ENCODE measurements at regions not wholly inside any gene's neighbourhood (a gene's known extent, or its start where the extent isn't known, plus 50 kb on each side); places are given as distances from the start of the nearest gene placed in this dataset.
"Not testable (repeated sequence)": the region's sequence is repeated elsewhere in the genome, so short reads cannot be mapped to it uniquely, and the experiment has no call there.

GRCh38 chr15:62413786-62414185 is 248.7 kb upstream of the C2CD4B start:
- DNase-seq: no peak

- no peak for DNase-seq
These were observed 250.4 kb upstream of the C2CD4B start for GRCh38 chr15:62415498-62415897.

GRCh38 chr15:62416526-62416925 is 251.4 kb upstream of the C2CD4B start:
- DNase-seq: no peak

GRCh38 chr15:62417439-62417838 is 252.4 kb upstream of the C2CD4B start:
- DNase-seq: no peak

GRCh38 chr15:62418496-62418895 is 253.4 kb upstream of the C2CD4B start:
- not testable (repeated sequence) for DNase-seq

GRCh38 chr15:62419192-62419591 is 254.1 kb upstream of the C2CD4B start:
- DNase-seq: no peak

GRCh38 chr15:62420371-62420770 is 255.3 kb upstream of the C2CD4B start:
- DNase-seq: not testable (repeated sequence)

- DNase-seq: no peak
These were observed 256.2 kb upstream of the C2CD4B start for GRCh38 chr15:62421289-62421688.

GRCh38 chr15:62426387-62426956 is 261.4 kb upstream of the C2CD4B start:
- no peak for DNase-seq

GRCh38 chr15:62428259-62428658 is 263.2 kb upstream of the C2CD4B start:
- no peak for DNase-seq

- DNase-seq: peak; percentile 51
These were observed 263.9 kb upstream of the C2CD4B start for GRCh38 chr15:62428851-62429598.

- DNase-seq: no peak
These were observed 265.0 kb upstream of the C2CD4B start for GRCh38 chr15:62430056-62430455.

GRCh38 chr15:62430552-62430951 is 265.5 kb upstream of the C2CD4B start:
- no peak for DNase-seq

GRCh38 chr15:62431008-62431797 is 266.1 kb upstream of the C2CD4B start:
- no peak for DNase-seq

- DNase-seq: no peak
These were observed 266.7 kb upstream of the C2CD4B start for GRCh38 chr15:62431817-62432216.

GRCh38 chr15:62432702-62433398 is 267.8 kb upstream of the C2CD4B start:
- no peak for DNase-seq

- no peak for DNase-seq
These were observed 271.1 kb upstream of the C2CD4B start for GRCh38 chr15:62436235-62436634.

GRCh38 chr15:62437753-62438152 is 272.7 kb upstream of the C2CD4B start:
- DNase-seq: no peak

GRCh38 chr15:62439543-62440016 is 274.5 kb upstream of the C2CD4B start:
- DNase-seq: no peak

- DNase-seq: no peak
These were observed 275.4 kb upstream of the C2CD4B start for GRCh38 chr15:62440362-62441105.

- no peak for DNase-seq
These were observed 279.3 kb upstream of the C2CD4B start for GRCh38 chr15:62444104-62445022.

Measured in OCI-M1 (cell line).